GM12892 (cell line): ENCODE measurements at regions not wholly inside any gene's neighbourhood (a gene's known extent, or its start where the extent isn't known, plus 50 kb on each side); places are given as distances from the start of the nearest gene placed in this dataset.

Source experiments
- POLR2A ChIP-seq: IDR thresholded peaks from 2 replicates; pipeline ENCODE4 v1.6.1; 2011; ENCODE audit warnings: low read depth, low read length, control low read depth
- POLR2AphosphoS5 ChIP-seq: IDR thresholded peaks from 2 replicates; pipeline ENCODE4 v1.6.1; 2011; ENCODE audit warnings: low read depth, low read length, control low read depth

DNA sequence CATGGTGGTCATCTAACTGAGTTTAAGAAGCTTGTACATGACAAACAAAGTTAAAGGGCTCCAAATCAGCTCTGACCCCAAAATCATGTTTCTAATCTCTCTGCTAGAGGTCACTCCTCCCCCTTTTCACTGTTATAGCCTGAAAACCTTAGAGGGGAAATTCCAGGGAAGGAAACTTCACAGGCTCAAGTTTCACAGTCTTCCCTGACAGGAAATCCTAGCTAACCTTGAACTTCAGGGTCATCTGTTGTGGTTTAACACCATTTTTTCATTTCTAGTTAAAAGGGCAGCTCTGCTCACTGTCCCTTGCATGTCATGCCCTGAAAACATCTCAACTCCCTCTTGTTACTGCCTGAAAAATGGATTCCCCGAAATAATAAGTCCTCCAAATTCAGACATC, 104.4 kb upstream of the BMP2 start:
- TF ChIP-seq POLR2AphosphoS5 (no peak), POLR2A (no peak)
